ENCODE measurements at regions not wholly inside any gene's neighbourhood (a gene's known extent, or its start where the extent isn't known, plus 50 kb on each side); places are given as distances from the start of the nearest gene placed in this dataset.

- TF ChIP-seq CTCF (IDR thresholded peaks at IDR 0.05) = no peak
- TF ChIP-seq POLR2A (IDR thresholded peaks at IDR 0.05) = no peak
Observed at GRCh38 chr6:4682431-4683097, 93.6 kb upstream of the CDYL start.

Data from transverse colon (tissue), 3 donors.